Neural progenitor cell (in vitro differentiated cells): ENCODE measurements at regions not wholly inside any gene's neighbourhood (a gene's known extent, or its start where the extent isn't known, plus 50 kb on each side); places are given as distances from the start of the nearest gene placed in this dataset.
A peak's percentile ranks its signal among the peaks of the same experiment; 100 is the strongest.

ENCODE experiments used
- DNase-seq: peaks from one replicate; pipeline ENCODE4 v3.0.0-alpha.2; 2016; ENCODE audit warnings: low spot score
- H2AFZ ChIP-seq: fragments of 200-600 bp; sonication (generic); replicated peaks from 2 replicates; pipeline ENCODE4 v1.6.1; 2016; ENCODE audit warnings: antibody characterized with exemption
- H3F3A ChIP-seq: fragments of 200-600 bp; sonication (generic); 2 replicates; pipeline ENCODE4 v1.6.1; 2016; ENCODE audit warnings: antibody characterized with exemption, low read depth
- H3K27ac ChIP-seq: fragments of 200-600 bp; sonication (generic); 2 replicates; pipeline ENCODE4 v1.5.1; 2016; ENCODE audit warnings: mild to moderate bottlenecking
- H3K27me3 ChIP-seq: fragments of 200-600 bp; sonication (generic); 2 replicates; pipeline ENCODE4 v1.6.1; 2016; ENCODE audit warnings: mild to moderate bottlenecking, moderate library complexity
- H3K36me3 ChIP-seq: fragments of 200-600 bp; sonication (generic); 2 replicates; pipeline ENCODE4 v1.5.1; 2016
- H3K4me1 ChIP-seq: fragments of 200-600 bp; sonication (generic); 2 replicates; pipeline ENCODE4 v1.6.1; 2016; ENCODE audit warnings: mixed run types
- H3K4me2 ChIP-seq: fragments of 200-600 bp; sonication (generic); 2 replicates; pipeline ENCODE4 v1.6.1; 2016
- H3K4me3 ChIP-seq: fragments of 200-600 bp; sonication (generic); 2 replicates; pipeline ENCODE4 v1.5.1; 2016
- H3K79me2 ChIP-seq: fragments of 200-600 bp; sonication (generic); 2 replicates; pipeline ENCODE4 v1.6.1; 2016; ENCODE audit warnings: low read depth
- H3K9ac ChIP-seq: fragments of 200-600 bp; sonication (generic); 2 replicates; pipeline ENCODE4 v1.6.1; 2016
- H3K9me3 ChIP-seq: fragments of 200-600 bp; sonication (generic); 2 replicates; pipeline ENCODE4 v1.5.1; 2016; ENCODE audit warnings: low read depth
- H4K20me1 ChIP-seq: fragments of 200-600 bp; sonication (generic); 2 replicates; pipeline ENCODE4 v1.6.1; 2016; ENCODE audit warnings: low read depth
- H3K27ac Mint-ChIP-seq: 3 replicates; pipeline ENCODE4 v1.8.0; 2021; ENCODE audit warnings: mixed read lengths
- H3K27me3 Mint-ChIP-seq: 2 replicates; pipeline ENCODE4 v1.8.0; 2022; ENCODE audit warnings: low read depth, mild to moderate bottlenecking, inconsistent platforms, moderate library complexity, mixed read lengths; ENCODE audit not compliant: insufficient read depth
- H3K36me3 Mint-ChIP-seq: 3 replicates; pipeline ENCODE4 v1.8.0; 2021; ENCODE audit warnings: mixed read lengths
- H3K4me1 Mint-ChIP-seq: 3 replicates; pipeline ENCODE4 v1.8.0; 2021; ENCODE audit warnings: mixed read lengths
- H3K4me3 Mint-ChIP-seq: 3 replicates; pipeline ENCODE4 v1.8.0; 2021; ENCODE audit warnings: mild to moderate bottlenecking, moderate library complexity, mixed read lengths
- H3K9me3 Mint-ChIP-seq: 3 replicates; pipeline ENCODE4 v1.8.0; 2020; ENCODE audit warnings: mixed read lengths
- EZH2 ChIP-seq: fragments of 200-600 bp; sonication (generic); IDR thresholded peaks from 2 replicates; pipeline ENCODE4 v1.6.1; 2017; ENCODE audit warnings: antibody characterized with exemption, mild to moderate bottlenecking, moderate library complexity
- EZH2phosphoT487 ChIP-seq: fragments of 200-600 bp; sonication (generic); IDR thresholded peaks from 2 replicates; pipeline ENCODE4 v1.6.1; 2017; ENCODE audit warnings: antibody characterized with exemption
- TF ChIP-seq, protein P1 (sequence below): fragments of 200-600 bp; sonication (generic); IDR thresholded peaks from 2 replicates; pipeline ENCODE4 v1.5.1; 2017; ENCODE audit warnings: antibody characterized with exemption, mild to moderate bottlenecking

DNA sequence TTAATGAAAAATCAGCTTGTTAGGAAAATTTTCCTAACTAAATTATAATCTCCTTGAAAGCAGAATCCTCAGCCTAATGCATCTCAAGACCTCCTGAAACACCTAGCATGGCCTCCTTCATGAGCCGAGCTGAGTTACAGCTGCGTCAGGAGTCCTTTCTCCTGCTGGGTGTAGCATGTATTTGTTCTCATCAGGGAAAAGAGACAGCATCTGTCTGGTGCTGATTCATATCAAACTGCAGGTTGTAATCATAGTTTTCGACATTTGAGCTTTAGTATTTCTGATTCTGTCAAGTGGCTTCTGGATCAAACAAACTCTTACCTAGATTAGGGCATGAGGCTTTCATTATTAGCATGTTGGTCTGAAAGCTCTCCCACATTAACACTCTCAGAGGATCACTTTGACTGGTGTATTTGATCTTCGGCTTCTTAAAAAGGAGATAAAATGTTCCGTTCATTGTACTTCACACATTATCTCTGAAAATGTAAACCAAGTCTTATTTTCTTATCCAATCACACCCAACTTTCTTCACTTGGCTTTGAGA is 140.1 kb upstream of the FRG1 start:
- peaks cover 7% of the 10 kb centered on the region for H3K4me1 ChIP-seq
- H3K4me3 ChIP-seq: no peak overlapping the region
- no peaks in the 10 kb centered on the region for H3K36me3 ChIP-seq
- H2AFZ ChIP-seq: no peak overlapping the region
- H3K4me2 ChIP-seq: no peak overlapping the region
- no peaks in the 10 kb centered on the region for H3K79me2 ChIP-seq
- TF ChIP-seq, protein P1, sequence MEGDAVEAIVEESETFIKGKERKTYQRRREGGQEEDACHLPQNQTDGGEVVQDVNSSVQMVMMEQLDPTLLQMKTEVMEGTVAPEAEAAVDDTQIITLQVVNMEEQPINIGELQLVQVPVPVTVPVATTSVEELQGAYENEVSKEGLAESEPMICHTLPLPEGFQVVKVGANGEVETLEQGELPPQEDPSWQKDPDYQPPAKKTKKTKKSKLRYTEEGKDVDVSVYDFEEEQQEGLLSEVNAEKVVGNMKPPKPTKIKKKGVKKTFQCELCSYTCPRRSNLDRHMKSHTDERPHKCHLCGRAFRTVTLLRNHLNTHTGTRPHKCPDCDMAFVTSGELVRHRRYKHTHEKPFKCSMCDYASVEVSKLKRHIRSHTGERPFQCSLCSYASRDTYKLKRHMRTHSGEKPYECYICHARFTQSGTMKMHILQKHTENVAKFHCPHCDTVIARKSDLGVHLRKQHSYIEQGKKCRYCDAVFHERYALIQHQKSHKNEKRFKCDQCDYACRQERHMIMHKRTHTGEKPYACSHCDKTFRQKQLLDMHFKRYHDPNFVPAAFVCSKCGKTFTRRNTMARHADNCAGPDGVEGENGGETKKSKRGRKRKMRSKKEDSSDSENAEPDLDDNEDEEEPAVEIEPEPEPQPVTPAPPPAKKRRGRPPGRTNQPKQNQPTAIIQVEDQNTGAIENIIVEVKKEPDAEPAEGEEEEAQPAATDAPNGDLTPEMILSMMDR: no peak
- no peak for TF ChIP-seq EZH2phosphoT487
- no peak for TF ChIP-seq EZH2
- no peaks in the 10 kb centered on the region for H4K20me1 ChIP-seq
- no peaks in the 10 kb centered on the region for H3K36me3 Mint-ChIP-seq
- H3K4me1 Mint-ChIP-seq: no peaks in the 10 kb centered on the region
- no peak overlapping the region for H3K27ac ChIP-seq
- peaks cover 17% of the 10 kb centered on the region for H3K9me3 Mint-ChIP-seq
- no peak overlapping the region for H3K27ac Mint-ChIP-seq
- H3K9me3 ChIP-seq: no peaks in the 10 kb centered on the region
- no peak overlapping the region for H3K4me3 Mint-ChIP-seq
- H3K27me3 ChIP-seq: no peaks in the 10 kb centered on the region
- H3F3A ChIP-seq: peaks cover 5% of the 10 kb centered on the region
- no peak for DNase-seq
- H3K9ac ChIP-seq: no peak overlapping the region
- peaks cover 8% of the 10 kb centered on the region for H3K27me3 Mint-ChIP-seq

DNA sequence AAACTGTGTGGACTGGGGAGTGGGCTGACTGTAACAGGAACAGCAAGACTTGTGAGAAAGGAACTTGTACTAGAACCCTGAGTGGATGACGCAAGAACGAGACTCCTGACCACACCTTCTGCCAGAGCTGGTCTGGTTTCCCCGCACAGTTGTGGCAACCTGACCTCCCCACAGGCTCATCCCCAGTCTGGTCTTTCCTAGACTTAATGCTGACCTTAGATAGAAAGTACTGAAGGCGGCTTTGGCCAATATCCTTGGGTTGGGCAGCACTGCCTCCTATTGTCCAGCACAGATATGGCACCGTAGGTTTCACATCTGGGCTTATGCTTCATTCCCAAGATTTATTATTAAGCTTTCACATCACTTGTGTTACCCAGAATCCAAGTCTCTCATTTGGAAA is 137.8 kb upstream of the FRG1 start:
- Histone ChIP-seq H3K27ac (no peak overlapping the region), H3K9ac (no peak overlapping the region), H3K79me2 (no peaks in the 10 kb centered on the region), H3K27me3 (no peaks in the 10 kb centered on the region), H3K4me1 (no peaks in the 10 kb centered on the region), H4K20me1 (no peaks in the 10 kb centered on the region), H3F3A (no peaks in the 10 kb centered on the region), H3K4me3 (no peak overlapping the region), H2AFZ (no peak overlapping the region), H3K4me2 (no peak overlapping the region), H3K36me3 (no peaks in the 10 kb centered on the region), H3K9me3 (no peaks in the 10 kb centered on the region)
- peaks cover 26% of the 10 kb centered on the region for H3K9me3 Mint-ChIP-seq
- H3K4me1 Mint-ChIP-seq: no peaks in the 10 kb centered on the region
- peak; percentile 44 for DNase-seq
- peaks cover 8% of the 10 kb centered on the region for H3K27me3 Mint-ChIP-seq
- H3K36me3 Mint-ChIP-seq: no peaks in the 10 kb centered on the region
- no peak overlapping the region for H3K27ac Mint-ChIP-seq
- TF ChIP-seq, protein P1: peak; percentile 72
- TF ChIP-seq EZH2phosphoT487: no peak
- H3K4me3 Mint-ChIP-seq: no peak overlapping the region

DNA sequence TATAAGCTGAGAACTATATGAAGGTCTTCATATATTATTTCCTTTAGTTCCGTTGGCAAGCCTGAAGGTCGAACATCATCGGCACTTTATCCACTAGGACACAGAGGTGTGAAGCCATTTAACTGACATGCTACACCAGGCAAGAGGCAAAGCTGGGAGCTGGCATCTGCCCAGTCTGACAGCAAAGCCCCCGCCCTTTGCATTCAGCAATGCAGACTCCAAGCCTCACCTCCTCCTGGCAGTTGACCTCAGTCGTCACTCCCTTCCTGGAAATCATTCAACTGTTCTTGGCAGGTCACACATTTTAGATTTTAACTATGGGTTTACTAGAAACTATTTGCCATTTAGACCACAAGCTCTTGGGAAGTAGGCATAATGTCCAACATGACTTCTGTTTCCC is 135.8 kb upstream of the FRG1 start:
- DNase-seq: no peak
- H3K36me3 ChIP-seq: no peaks in the 10 kb centered on the region
- Mint-ChIP-seq H3K27me3 (peaks cover 8% of the 10 kb centered on the region), H3K4me1 (no peaks in the 10 kb centered on the region), H3K9me3 (peaks cover 35% of the 10 kb centered on the region), H3K4me3 (no peak overlapping the region), H3K27ac (no peak overlapping the region), H3K36me3 (no peaks in the 10 kb centered on the region)
- H3K27ac ChIP-seq: no peak overlapping the region
- no peaks in the 10 kb centered on the region for H3K79me2 ChIP-seq
- H3K4me2 ChIP-seq: no peak overlapping the region
- no peaks in the 10 kb centered on the region for H3K4me1 ChIP-seq
- H3K9me3 ChIP-seq: no peaks in the 10 kb centered on the region
- no peaks in the 10 kb centered on the region for H4K20me1 ChIP-seq
- TF ChIP-seq EZH2phosphoT487: no peak
- TF ChIP-seq, protein P1: no peak
- TF ChIP-seq EZH2: no peak
- H2AFZ ChIP-seq: no peak overlapping the region
- H3K9ac ChIP-seq: no peak overlapping the region
- H3K4me3 ChIP-seq: no peak overlapping the region
- no peaks in the 10 kb centered on the region for H3K27me3 ChIP-seq
- H3F3A ChIP-seq: no peaks in the 10 kb centered on the region
